Stomach (tissue), 4 donors: ENCODE measurements at regions not wholly inside any gene's neighbourhood (a gene's known extent, or its start where the extent isn't known, plus 50 kb on each side); places are given as distances from the start of the nearest gene placed in this dataset.

Experiments
- CTCF ChIP-seq, 7 experiments: fragments of 450-650 bp in 4 of 7; fragments of 200-600 bp in 3 of 7; sonication (generic) in 3 of 7; IDR thresholded peaks; one replicate each; pipeline ENCODE4 v1.5.1; 2016 to 2019; ENCODE audit warnings: antibody characterized with exemption in 7 of 7, control low read depth in 2 of 7, mild to moderate bottlenecking in 1 of 7
- POLR2A ChIP-seq, 4 donors: fragments of 450-650 bp; IDR thresholded peaks; one replicate each; pipeline ENCODE4 v1.6.1; 2016; ENCODE audit warnings: antibody characterized with exemption in 4 of 4, control low read depth in 2 of 4, mild to moderate bottlenecking in 1 of 4, moderate library complexity in 1 of 4
- POLR2AphosphoS5 ChIP-seq, 3 donors: sonication (generic); formaldehyde crosslinking; IDR thresholded peaks; one replicate each; pipeline ENCODE4 v1.6.1; 2016; ENCODE audit warnings: antibody characterized with exemption in 3 of 3

DNA sequence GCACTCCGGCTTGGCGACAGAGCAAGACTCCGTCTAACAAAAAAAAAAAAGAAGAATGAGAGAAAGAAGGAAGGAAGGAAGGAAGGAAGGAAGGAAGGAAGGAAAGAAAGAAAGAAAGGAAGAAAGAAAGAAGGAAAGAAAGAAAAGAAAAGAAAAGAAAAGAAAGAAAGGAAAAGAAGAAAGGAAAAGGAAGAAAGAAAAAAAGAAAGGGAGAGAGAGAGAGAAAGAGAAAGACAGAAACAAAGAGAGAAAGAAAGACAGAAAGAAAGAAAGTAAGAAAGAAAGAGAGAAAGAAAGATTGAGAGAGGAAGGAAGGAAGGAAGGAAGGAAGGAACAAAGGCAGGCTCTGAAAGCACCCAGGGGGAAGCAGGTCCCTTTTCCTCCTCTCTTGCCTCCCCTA lies 336.6 kb upstream of the GATB start:
- no peak for TF ChIP-seq CTCF (IDR thresholded peaks at IDR 0.05)
- TF ChIP-seq POLR2AphosphoS5 (IDR thresholded peaks at IDR 0.05) = no peak
- TF ChIP-seq POLR2A (IDR thresholded peaks at IDR 0.05) = no peak
